GM21526 (cell line): ENCODE measurements at regions not wholly inside any gene's neighbourhood (a gene's known extent, or its start where the extent isn't known, plus 50 kb on each side); places are given as distances from the start of the nearest gene placed in this dataset.

Experiments used
- ATAC-seq: cut with Tn5 transposase; IDR thresholded peaks from one replicate; pipeline ENCODE4 v1.9.1; 2021; ENCODE audit warnings: moderate library complexity; ENCODE audit not compliant: unreplicated experiment, low FRiP score

DNA sequence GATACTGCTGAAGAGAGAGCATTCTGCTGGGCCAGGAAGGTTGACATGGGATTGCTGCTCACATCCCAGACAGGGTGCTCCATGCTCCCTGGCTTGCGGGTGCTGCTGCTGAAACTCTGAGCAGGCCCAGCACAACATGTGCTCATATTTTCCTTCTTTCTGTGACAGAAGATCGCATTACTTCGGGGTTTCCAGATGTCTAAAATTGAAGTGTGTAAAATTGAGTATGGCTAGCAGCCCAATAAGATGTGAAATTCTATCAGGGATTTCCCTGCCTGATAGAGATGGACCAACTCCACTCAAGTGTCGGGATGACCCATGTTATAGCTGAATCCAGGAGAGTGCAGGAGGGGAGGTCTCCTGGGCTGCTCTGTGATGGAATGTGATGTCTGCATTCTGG lies 55.6 kb upstream of the KL start:
- ATAC-seq = no peak

DNA sequence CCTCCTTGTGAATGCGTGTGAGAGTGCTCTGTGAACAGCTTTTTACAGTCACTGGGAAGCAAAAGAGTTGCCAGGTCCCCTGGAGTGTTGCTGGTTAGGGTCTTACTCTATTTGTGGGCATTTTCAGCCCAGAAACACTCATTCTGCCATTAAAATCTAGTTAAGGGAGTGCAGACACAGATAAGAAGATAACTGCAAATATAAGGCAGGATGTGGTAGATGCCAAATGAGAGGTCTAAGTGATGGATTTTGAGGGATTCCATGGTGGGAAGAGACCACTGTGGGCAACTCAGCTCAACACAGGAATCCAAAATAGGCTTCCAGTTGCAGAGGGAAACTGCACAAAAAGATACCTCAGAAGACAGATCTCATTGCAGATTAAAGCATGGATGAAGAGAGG lies 54.5 kb upstream of the KL start:
- no peak for ATAC-seq

DNA sequence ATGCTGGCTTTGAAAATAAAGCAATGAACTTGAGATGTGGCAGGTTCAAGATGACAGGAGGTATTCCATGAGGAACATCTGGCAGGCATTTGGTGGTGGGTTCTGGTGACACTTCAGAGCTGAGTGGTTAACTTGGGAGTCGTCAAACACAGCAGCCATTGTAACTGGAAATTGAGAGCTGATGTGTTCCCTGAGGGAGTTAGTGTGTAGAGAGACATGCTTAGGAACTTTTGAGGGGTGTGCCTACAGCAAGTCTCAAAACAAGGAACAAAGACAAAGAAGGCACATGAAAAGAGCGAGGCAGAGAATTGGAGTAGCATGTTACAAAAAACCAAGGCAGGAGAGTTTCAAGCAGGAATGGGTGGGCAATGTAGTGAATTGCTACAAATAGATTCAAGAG lies 53.9 kb upstream of the KL start:
- ATAC-seq = no peak

DNA sequence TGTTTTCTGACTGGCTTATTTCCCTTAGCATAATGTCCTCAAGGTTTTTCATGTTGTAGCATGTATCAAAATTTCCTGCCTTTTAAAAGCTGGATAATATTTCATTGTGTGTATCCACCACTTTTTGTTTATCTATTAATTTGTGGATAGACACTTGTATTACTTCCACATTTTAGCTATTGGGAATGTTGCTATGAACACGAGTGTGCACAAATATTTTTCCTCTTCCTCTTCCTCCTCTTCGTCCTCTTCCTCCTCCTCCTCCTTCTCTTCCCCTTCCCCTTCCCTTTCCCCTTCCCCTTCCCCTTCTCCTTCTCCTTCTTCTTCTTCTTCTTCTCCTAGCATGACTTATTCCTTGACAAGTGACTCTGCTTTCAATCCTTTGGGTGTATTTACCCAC lies 51.2 kb upstream of the KL start:
- no peak for ATAC-seq
